Gastroesophageal sphincter (tissue), 4 donors: ENCODE measurements at regions not wholly inside any gene's neighbourhood (a gene's known extent, or its start where the extent isn't known, plus 50 kb on each side); places are given as distances from the start of the nearest gene placed in this dataset.

Experiments
- ATAC-seq: fragments of 150-250 bp; one replicate; pipeline ENCODE4 v1.9.1; 2016; ENCODE audit warnings: mild to moderate bottlenecking, moderate library complexity
- H3K27ac ChIP-seq, 4 donors: fragments of 200-600 bp; sonication (generic) in 3 of 4; 1 replicate in 3 of 4; 2 replicates in 1 of 4; pipeline ENCODE4 v1.5.1; 2016 to 2019
- H3K27me3 ChIP-seq: fragments of 200-600 bp; sonication (generic); one replicate; pipeline ENCODE4 v1.5.1; 2019
- H3K36me3 ChIP-seq, 2 donors: fragments of 200-600 bp; sonication (generic); one replicate each; pipeline ENCODE4 v1.5.1; 2019; ENCODE audit warnings: control low read depth in 1 of 2
- H3K4me1 ChIP-seq, 3 donors: fragments of 200-600 bp; sonication (generic); 1 replicate in 2 of 3; 2 replicates in 1 of 3; pipeline ENCODE4 v1.5.1; 2016 to 2019; ENCODE audit warnings: control low read depth in 2 of 3
- H3K4me3 ChIP-seq, 2 donors: fragments of 200-600 bp; sonication (generic); one replicate each; pipeline ENCODE4 v1.5.1; 2019; ENCODE audit warnings: mild to moderate bottlenecking in 1 of 2, moderate library complexity in 1 of 2
- H3K9me3 ChIP-seq, 3 donors: fragments of 200-600 bp; sonication (generic); one replicate each; pipeline ENCODE4 v1.5.1; 2017 to 2019; ENCODE audit warnings: control low read depth in 2 of 3
- EP300 ChIP-seq: sonication (generic); formaldehyde crosslinking; IDR thresholded peaks from one replicate; pipeline ENCODE4 v1.6.1; 2017; ENCODE audit warnings: antibody characterized with exemption, mild to moderate bottlenecking
- POLR2A ChIP-seq, 2 donors: fragments of 450-650 bp; IDR thresholded peaks; one replicate each; pipeline ENCODE4 v1.6.1; 2017; ENCODE audit warnings: antibody characterized with exemption in 2 of 2, mild to moderate bottlenecking in 2 of 2, moderate library complexity in 1 of 2
- POLR2AphosphoS5 ChIP-seq: sonication (generic); formaldehyde crosslinking; IDR thresholded peaks from one replicate; pipeline ENCODE4 v1.6.1; 2017; ENCODE audit warnings: antibody characterized with exemption
- WGBS, 2 donors: methylation state at CpG; one replicate each; pipeline ENCODE4 v1.1.5; 2018; ENCODE audit warnings: low coverage in 1 of 2; 5-methylcytosine and 5-hydroxymethylcytosine counted together
- TF ChIP-seq, protein P1 (sequence below), 4 experiments: fragments of 200-600 bp in 2 of 4; fragments of 450-650 bp in 2 of 4; sonication (generic) in 1 of 4; IDR thresholded peaks; one replicate each; pipeline ENCODE4 v1.5.1; 2017 to 2019; ENCODE audit warnings: antibody characterized with exemption in 4 of 4, mild to moderate bottlenecking in 2 of 4, moderate library complexity in 2 of 4

DNA sequence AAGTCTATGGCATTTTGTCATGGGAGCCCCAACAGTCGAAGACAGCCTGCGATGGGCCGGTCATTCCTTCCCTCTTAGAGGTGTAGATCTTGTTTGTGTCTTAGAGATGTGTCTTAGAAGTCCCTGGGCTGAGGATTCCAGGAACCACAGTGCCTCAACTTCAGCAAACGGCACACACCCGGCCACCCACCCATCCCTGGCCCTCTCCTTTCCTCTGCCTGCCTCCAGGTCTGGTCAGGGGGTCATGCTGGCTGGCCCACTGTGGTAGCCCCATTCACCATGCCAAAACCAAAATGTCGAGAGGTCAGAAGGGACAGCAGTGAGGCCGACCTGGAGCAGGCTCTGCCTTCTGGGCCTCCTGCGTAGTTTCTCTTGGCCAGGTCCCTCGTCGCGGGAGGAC is 857.9 kb downstream of the TBC1D22A start:
- Histone ChIP-seq H3K36me3 (no peaks in the 10 kb centered on the region), H3K4me1 (no peaks in the 10 kb centered on the region), H3K4me3 (no peak overlapping the region), H3K27ac (no peak overlapping the region), H3K27me3 (peaks cover 79% of the 10 kb centered on the region), H3K9me3 (no peaks in the 10 kb centered on the region)
- TF ChIP-seq POLR2A (IDR thresholded peaks at IDR 0.05) = no peak
- no peak for TF ChIP-seq POLR2AphosphoS5
- TF ChIP-seq EP300 = no peak
- TF ChIP-seq, protein P1, sequence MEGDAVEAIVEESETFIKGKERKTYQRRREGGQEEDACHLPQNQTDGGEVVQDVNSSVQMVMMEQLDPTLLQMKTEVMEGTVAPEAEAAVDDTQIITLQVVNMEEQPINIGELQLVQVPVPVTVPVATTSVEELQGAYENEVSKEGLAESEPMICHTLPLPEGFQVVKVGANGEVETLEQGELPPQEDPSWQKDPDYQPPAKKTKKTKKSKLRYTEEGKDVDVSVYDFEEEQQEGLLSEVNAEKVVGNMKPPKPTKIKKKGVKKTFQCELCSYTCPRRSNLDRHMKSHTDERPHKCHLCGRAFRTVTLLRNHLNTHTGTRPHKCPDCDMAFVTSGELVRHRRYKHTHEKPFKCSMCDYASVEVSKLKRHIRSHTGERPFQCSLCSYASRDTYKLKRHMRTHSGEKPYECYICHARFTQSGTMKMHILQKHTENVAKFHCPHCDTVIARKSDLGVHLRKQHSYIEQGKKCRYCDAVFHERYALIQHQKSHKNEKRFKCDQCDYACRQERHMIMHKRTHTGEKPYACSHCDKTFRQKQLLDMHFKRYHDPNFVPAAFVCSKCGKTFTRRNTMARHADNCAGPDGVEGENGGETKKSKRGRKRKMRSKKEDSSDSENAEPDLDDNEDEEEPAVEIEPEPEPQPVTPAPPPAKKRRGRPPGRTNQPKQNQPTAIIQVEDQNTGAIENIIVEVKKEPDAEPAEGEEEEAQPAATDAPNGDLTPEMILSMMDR (IDR thresholded peaks at IDR 0.05) = no peak
- no peak for ATAC-seq
- WGBS, 2 donors = 60 to 70% methylated on average over 1 to 2 of the region's 11 CpGs

GRCh38 chr22:47619631-47620030 is 857.2 kb downstream of the TBC1D22A start:
- no peaks in the 10 kb centered on the region for H3K36me3 ChIP-seq
- no peak overlapping the region for H3K27ac ChIP-seq
- TF ChIP-seq POLR2AphosphoS5 (no peak), POLR2A (IDR thresholded peaks at IDR 0.05) (no peak), EP300 (no peak)
- TF ChIP-seq, protein P1 (IDR thresholded peaks at IDR 0.05) = no peak
- H3K27me3 ChIP-seq = peaks cover 71% of the 10 kb centered on the region
- no peak overlapping the region for H3K4me3 ChIP-seq
- no peaks in the 10 kb centered on the region for H3K4me1 ChIP-seq
- WGBS, 2 donors = 87 to 90% methylated on average over 3 of the region's 11 CpGs
- H3K9me3 ChIP-seq = no peaks in the 10 kb centered on the region
- ATAC-seq = no peak

DNA sequence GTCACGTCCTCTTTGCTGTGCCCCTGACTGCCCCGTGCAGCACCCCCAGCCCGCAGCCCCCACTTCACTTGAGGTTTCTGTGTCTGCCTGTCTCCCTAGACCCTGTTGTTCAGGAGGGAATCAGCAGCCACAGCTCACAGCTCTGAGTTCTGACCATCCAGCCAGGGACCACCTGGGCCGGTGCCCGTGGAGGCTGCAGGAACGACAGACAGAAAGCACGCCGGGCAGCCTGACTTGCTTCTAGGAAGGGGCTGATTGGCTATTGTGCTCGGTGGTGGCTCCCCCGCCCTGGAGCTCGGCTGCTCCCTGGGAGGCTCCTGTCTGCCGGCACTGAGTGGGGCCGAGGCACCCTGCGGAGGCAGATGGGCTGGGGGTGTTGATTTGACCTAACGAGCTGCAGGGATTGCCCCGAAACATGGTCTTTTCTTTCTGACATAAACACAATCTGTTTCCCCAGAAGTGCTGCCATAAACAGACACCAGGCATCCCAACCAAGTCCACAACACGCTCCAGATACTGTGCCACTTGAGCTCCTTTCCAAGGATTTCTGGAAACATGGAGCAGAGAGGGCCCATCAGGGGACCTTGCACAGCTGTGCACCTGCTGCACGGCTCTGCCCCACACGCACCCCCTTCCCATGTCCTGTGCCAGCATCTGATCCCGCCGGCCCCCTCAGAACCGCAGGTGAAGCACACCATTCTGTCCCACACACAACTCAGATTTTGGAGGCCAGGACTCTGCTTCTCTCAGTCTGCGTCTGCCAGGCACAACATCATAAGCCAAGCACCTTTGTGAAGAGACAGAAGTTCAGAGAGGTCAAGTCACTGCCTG is 855.9 kb downstream of the TBC1D22A start:
- no peaks in the 10 kb centered on the region for H3K9me3 ChIP-seq
- H3K36me3 ChIP-seq = no peaks in the 10 kb centered on the region
- H3K4me1 ChIP-seq = no peaks in the 10 kb centered on the region
- TF ChIP-seq POLR2A (IDR thresholded peaks at IDR 0.05) = no peak
- no peak for TF ChIP-seq EP300
- no peak for TF ChIP-seq POLR2AphosphoS5
- TF ChIP-seq, protein P1 (IDR thresholded peaks at IDR 0.05) = no peak
- H3K4me3 ChIP-seq = no peak overlapping the region
- H3K27ac ChIP-seq = no peak overlapping the region
- no peak for ATAC-seq
- peaks cover 65% of the 10 kb centered on the region for H3K27me3 ChIP-seq
- 2 to 10% methylated on average over 2 to 7 of the region's 23 CpGs for WGBS, 2 donors

- 83 to 87% methylated on average over 1 to 3 of the region's 3 CpGs for WGBS, 2 donors
- H3K9me3 ChIP-seq = no peaks in the 10 kb centered on the region
These were observed 854.7 kb downstream of the TBC1D22A start for GRCh38 chr22:47617186-47617585.

More at GRCh38 chr22:47617186-47617585, 854.7 kb downstream of the TBC1D22A start:
- no peak for ATAC-seq
- no peaks in the 10 kb centered on the region for H3K4me1 ChIP-seq
- H3K36me3 ChIP-seq = no peaks in the 10 kb centered on the region
- H3K4me3 ChIP-seq = no peak overlapping the region
- no peak overlapping the region for H3K27ac ChIP-seq
- peaks cover 64% of the 10 kb centered on the region for H3K27me3 ChIP-seq
- TF ChIP-seq, protein P1 (IDR thresholded peaks at IDR 0.05) = no peak
- no peak for TF ChIP-seq EP300
- TF ChIP-seq POLR2A (IDR thresholded peaks at IDR 0.05) = no peak
- no peak for TF ChIP-seq POLR2AphosphoS5
